GM12878 (cell line): ENCODE measurements at regions not wholly inside any gene's neighbourhood (a gene's known extent, or its start where the extent isn't known, plus 50 kb on each side); places are given as distances from the start of the nearest gene placed in this dataset.

Experiments used
- ATAC-seq: fragments of 200-7000 bp; cut with Tn5 transposase; 3 replicates; pipeline ENCODE4 v1.9.1; 2020; ENCODE audit warnings: mild to moderate bottlenecking, moderate library complexity
- BruUV-seq: library from RNA; stranded (reverse); fragments of 400-500 nt; replicated peaks from 2 replicates; lab custom pipeline; 2021; lab: Mats Ljungman, UMichigan
- CTCF ChIA-PET: fragments of 300-600 bp; sonication (Branson Sonifier 250); formaldehyde crosslinking; extraction: SDS; loops from one replicate; lab custom pipeline; 2021; ENCODE audit warnings: inconsistent platforms; lab: Yijun Ruan, JAX
- POLR2A ChIA-PET: fragments of 350-600 bp; formaldehyde crosslinking; extraction: SDS; loops from one replicate; lab custom pipeline; 2021; ENCODE audit warnings: inconsistent platforms; lab: Charles Lee
- RAD21 ChIA-PET: fragments of 300-600 bp; sonication (Branson Sonifier 250); formaldehyde crosslinking; loops from one replicate; lab custom pipeline; 2023; ENCODE audit warnings: antibody characterized with exemption; ENCODE audit not compliant: unreplicated experiment; lab: Charles Lee
- SMC1A ChIA-PET: fragments of 300-600 bp; sonication (Branson Sonifier 250); formaldehyde crosslinking; loops from one replicate; lab custom pipeline; 2023; ENCODE audit not compliant: unreplicated experiment, uncharacterized antibody; lab: Charles Lee
- DNase-seq: peaks from one replicate; pipeline ENCODE4 v3.0.0-alpha.2; 2011; ENCODE audit warnings: low read depth, low spot score
- FAIRE-seq: peaks from 3 replicates; lab custom pipeline; 2011; peaks lifted over from hg19 to GRCh38; lab: Jason Lieb, UNC
- H2AFZ ChIP-seq: 2 replicates; pipeline ENCODE4 v1.6.0; 2011; ENCODE audit warnings: low read depth, low read length, control low read depth; ENCODE audit not compliant: control insufficient read depth
- H3K27ac ChIP-seq: 2 replicates; pipeline ENCODE4 v1.5.1; 2011; ENCODE audit warnings: control low read depth; ENCODE audit not compliant: control insufficient read depth, insufficient read depth
- H3K27me3 ChIP-seq, 2 experiments: replicated peaks in 1 of 2; 2 replicates each; pipeline versions ENCODE4 v1.6.0 to v1.6.1; 2011; ENCODE audit warnings: low read length in 1 of 2; ENCODE audit not compliant: control insufficient read depth in 2 of 2, insufficient read depth in 2 of 2
- H3K36me3 ChIP-seq, 2 experiments: 2 replicates each; pipeline ENCODE4 v1.5.1; 2011; ENCODE audit warnings: low read length in 1 of 2; ENCODE audit not compliant: control insufficient read depth in 2 of 2, insufficient read depth in 2 of 2
- H3K4me1 ChIP-seq: 2 replicates; pipeline ENCODE4 v1.6.1; 2011; ENCODE audit warnings: mild to moderate bottlenecking, low read length, moderate library complexity, mixed read lengths; ENCODE audit not compliant: control insufficient read depth, insufficient read depth
- H3K4me2 ChIP-seq: 2 replicates; pipeline ENCODE4 v1.6.0; 2011; ENCODE audit warnings: control low read depth; ENCODE audit not compliant: control insufficient read depth, insufficient read depth
- H3K4me3 ChIP-seq: fragments of 200-600 bp; sonication (generic); 2 replicates; pipeline ENCODE4 v1.5.1; 2016
- H3K79me2 ChIP-seq: 2 replicates; pipeline ENCODE4 v1.6.0; 2011; ENCODE audit warnings: low read length; ENCODE audit not compliant: control insufficient read depth, insufficient read depth
- H3K9ac ChIP-seq: 2 replicates; pipeline ENCODE4 v1.8.0; 2011; ENCODE audit warnings: low read length, control low read depth, mixed read lengths; ENCODE audit not compliant: control insufficient read depth, insufficient read depth
- H3K9me3 ChIP-seq: replicated peaks from 3 replicates; pipeline ENCODE4 v1.5.1; 2011; ENCODE audit warnings: mild to moderate bottlenecking, low read length; ENCODE audit not compliant: control insufficient read depth, insufficient read depth
- H4K20me1 ChIP-seq: 2 replicates; pipeline ENCODE4 v1.6.0; 2011; ENCODE audit not compliant: control insufficient read depth, insufficient read depth
- BHLHE40 ChIP-seq, 2 experiments: fragments of 450-650 bp in 1 of 2; IDR thresholded peaks; 2 replicates each; pipeline ENCODE4 v1.6.1; 2011 to 2017; ENCODE audit warnings: low read depth in 2 of 2, borderline replicate concordance in 1 of 2, improper control_type of control experiment in 1 of 2, low read length in 1 of 2, mild to moderate bottlenecking in 1 of 2
- EGR1 ChIP-seq, 2 experiments: IDR thresholded peaks; 1 replicate in 1 of 2; 2 replicates in 1 of 2; pipeline ENCODE4 v1.6.1; 2011 to 2012; ENCODE audit warnings: low read depth in 2 of 2, low read length in 2 of 2, borderline replicate concordance in 1 of 2, mild to moderate bottlenecking in 1 of 2, moderate library complexity in 1 of 2
- ESRRA ChIP-seq: IDR thresholded peaks from 2 replicates; pipeline ENCODE4 v1.6.1; 2012; ENCODE audit warnings: mild to moderate bottlenecking, low read length, improper control_type of control experiment
- FOXM1 ChIP-seq: IDR thresholded peaks from 2 replicates; pipeline ENCODE4 v1.6.1; 2012; ENCODE audit warnings: low read depth, mild to moderate bottlenecking, inconsistent platforms, low read length, moderate library complexity
- HDAC2 ChIP-seq: fragments of 200-600 bp; sonication (generic); IDR thresholded peaks from 2 replicates; pipeline ENCODE4 v1.6.1; 2017
- KAT2A ChIP-seq: conservative IDR thresholded peaks from 2 replicates; pipeline ENCODE4 v1.6.1; 2011; ENCODE audit warnings: low read depth, low read length; ENCODE audit not compliant: control insufficient read depth
- KDM1A ChIP-seq: fragments of 200-600 bp; sonication (generic); IDR thresholded peaks from 2 replicates; pipeline ENCODE4 v1.6.1; 2016; ENCODE audit warnings: borderline replicate concordance
- KLF5 ChIP-seq: fragments of 450-650 bp; IDR thresholded peaks from 2 replicates; pipeline ENCODE4 v1.6.1; 2014; ENCODE audit warnings: mild to moderate bottlenecking; ENCODE audit not compliant: partially characterized antibody
- NFIC ChIP-seq: IDR thresholded peaks from 2 replicates; pipeline ENCODE4 v1.6.1; 2012; ENCODE audit warnings: low read depth, mild to moderate bottlenecking, inconsistent platforms, low read length, moderate library complexity
- NR2C2 ChIP-seq: IDR thresholded peaks from 2 replicates; pipeline ENCODE4 v1.6.1; 2011; ENCODE audit warnings: borderline replicate concordance, low read depth; ENCODE audit not compliant: control insufficient read depth, insufficient read length
- RAD21 ChIP-seq: IDR thresholded peaks from 2 replicates; pipeline ENCODE4 v1.6.1; 2011; ENCODE audit warnings: mild to moderate bottlenecking, low read depth, low read length, moderate library complexity; ENCODE audit not compliant: insufficient read depth
- RB1 ChIP-seq: fragments of 450-650 bp; formaldehyde crosslinking; IDR thresholded peaks from 2 replicates; pipeline ENCODE4 v1.6.1; 2017; ENCODE audit warnings: mild to moderate bottlenecking, borderline replicate concordance
- RUNX3 ChIP-seq: IDR thresholded peaks from 2 replicates; pipeline ENCODE4 v1.6.1; 2012; ENCODE audit warnings: low read length, inconsistent platforms
- SRF ChIP-seq, 2 experiments: IDR thresholded peaks; 2 replicates each; pipeline ENCODE4 v1.6.1; 2011; ENCODE audit warnings: low read depth in 2 of 2, low read length in 2 of 2, mild to moderate bottlenecking in 1 of 2, moderate library complexity in 1 of 2
- TBL1XR1 ChIP-seq: IDR thresholded peaks from 2 replicates; pipeline ENCODE4 v1.6.1; 2012; ENCODE audit warnings: low read depth, low read length, improper control_type of control experiment
- ZNF384 ChIP-seq: IDR thresholded peaks from 2 replicates; pipeline ENCODE4 v1.6.1; 2012; ENCODE audit warnings: low read depth, mild to moderate bottlenecking, low read length, improper control_type of control experiment, borderline replicate concordance
- WGBS: methylation state at CpG from one replicate; pipeline ENCODE4 v1.1.6; 2016; ENCODE audit warnings: low lambda C conversion rate; ENCODE audit not compliant: insufficient replicate concordance, insufficient coverage; ENCODE audit errors: missing lambda C conversion rate; 5-methylcytosine and 5-hydroxymethylcytosine counted together
- in situ Hi-C: fragments of 300-500 bp; cut with MboI; formaldehyde crosslinking; loops from 9 replicates; pipeline ENCODE4 v1.14.3; 2018; ENCODE audit warnings: mixed read lengths
- intact Hi-C: fragments of 100-400 bp; cut with micrococcal nuclease; formaldehyde crosslinking; loops from one replicate; pipeline ENCODE4 v1.14.2; 2022; ENCODE audit not compliant: unreplicated experiment
- TF ChIP-seq, protein P1 (sequence below): fragments of 450-650 bp; IDR thresholded peaks from 2 replicates; pipeline ENCODE4 v1.6.1; 2017; ENCODE audit warnings: borderline replicate concordance
- TF ChIP-seq, protein P2 (sequence below): fragments of 450-650 bp; formaldehyde crosslinking; IDR thresholded peaks from 2 replicates; pipeline ENCODE4 v1.4.0; 2022; ENCODE audit warnings: mild to moderate bottlenecking, moderate library complexity
- TF ChIP-seq, protein P3 (sequence below): IDR thresholded peaks from 2 replicates; pipeline ENCODE4 v1.6.1; 2012; ENCODE audit warnings: low read depth, low read length, improper control_type of control experiment

- H3K4me1 ChIP-seq: no peaks in the 10 kb centered on the region
- no TSS peak for BruUV-seq
- FAIRE-seq (no peak), ATAC-seq (no peak), DNase-seq (no peak)
- H3K27me3 ChIP-seq: no peaks in the 10 kb centered on the region
- RAD21 ChIA-PET: no interaction called here
- intact Hi-C loops: no loop called here
- no peaks in the 10 kb centered on the region for H3K36me3 ChIP-seq
- H3K9me3 ChIP-seq: no peaks in the 10 kb centered on the region
- SMC1A ChIA-PET: no interaction called here
- in situ Hi-C loops: no loop called here
- H3K27ac ChIP-seq: no peak overlapping the region
- no peaks in the 10 kb centered on the region for H4K20me1 ChIP-seq
- POLR2A ChIA-PET: no interaction called here
- H3K4me2 ChIP-seq: no peak overlapping the region
- CTCF ChIA-PET: no interaction called here
- 83% methylated on average over 2 of the region's 3 CpGs for WGBS
- H3K9ac ChIP-seq: no peak overlapping the region
- no peak overlapping the region for H2AFZ ChIP-seq
- no peaks in the 10 kb centered on the region for H3K79me2 ChIP-seq
- no peak overlapping the region for H3K4me3 ChIP-seq
- TF ChIP-seq ZNF384 (no peak), HDAC2 (no peak), KDM1A (no peak), NR2C2 (no peak), TBL1XR1 (no peak), EGR1 (IDR thresholded peaks at IDR 0.05; ENCODE audit: borderline replicate concordance in 1 of 2, low read depth in 2 of 2, low read length in 2 of 2) (no peak), NFIC (no peak), KAT2A (no peak), KLF5 (no peak), ESRRA (no peak), RAD21 (no peak), RB1 (no peak), FOXM1 (no peak), BHLHE40 (IDR thresholded peaks at IDR 0.05; ENCODE audit: borderline replicate concordance in 1 of 2, low read depth in 2 of 2, low read length in 1 of 2) (no peak), RUNX3 (no peak), SRF (IDR thresholded peaks at IDR 0.05; ENCODE audit: low read depth in 2 of 2, low read length in 2 of 2) (no peak)
- TF ChIP-seq, protein P1, sequence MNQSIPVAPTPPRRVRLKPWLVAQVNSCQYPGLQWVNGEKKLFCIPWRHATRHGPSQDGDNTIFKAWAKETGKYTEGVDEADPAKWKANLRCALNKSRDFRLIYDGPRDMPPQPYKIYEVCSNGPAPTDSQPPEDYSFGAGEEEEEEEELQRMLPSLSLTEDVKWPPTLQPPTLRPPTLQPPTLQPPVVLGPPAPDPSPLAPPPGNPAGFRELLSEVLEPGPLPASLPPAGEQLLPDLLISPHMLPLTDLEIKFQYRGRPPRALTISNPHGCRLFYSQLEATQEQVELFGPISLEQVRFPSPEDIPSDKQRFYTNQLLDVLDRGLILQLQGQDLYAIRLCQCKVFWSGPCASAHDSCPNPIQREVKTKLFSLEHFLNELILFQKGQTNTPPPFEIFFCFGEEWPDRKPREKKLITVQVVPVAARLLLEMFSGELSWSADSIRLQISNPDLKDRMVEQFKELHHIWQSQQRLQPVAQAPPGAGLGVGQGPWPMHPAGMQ: no peak
- TF ChIP-seq, protein P2, sequence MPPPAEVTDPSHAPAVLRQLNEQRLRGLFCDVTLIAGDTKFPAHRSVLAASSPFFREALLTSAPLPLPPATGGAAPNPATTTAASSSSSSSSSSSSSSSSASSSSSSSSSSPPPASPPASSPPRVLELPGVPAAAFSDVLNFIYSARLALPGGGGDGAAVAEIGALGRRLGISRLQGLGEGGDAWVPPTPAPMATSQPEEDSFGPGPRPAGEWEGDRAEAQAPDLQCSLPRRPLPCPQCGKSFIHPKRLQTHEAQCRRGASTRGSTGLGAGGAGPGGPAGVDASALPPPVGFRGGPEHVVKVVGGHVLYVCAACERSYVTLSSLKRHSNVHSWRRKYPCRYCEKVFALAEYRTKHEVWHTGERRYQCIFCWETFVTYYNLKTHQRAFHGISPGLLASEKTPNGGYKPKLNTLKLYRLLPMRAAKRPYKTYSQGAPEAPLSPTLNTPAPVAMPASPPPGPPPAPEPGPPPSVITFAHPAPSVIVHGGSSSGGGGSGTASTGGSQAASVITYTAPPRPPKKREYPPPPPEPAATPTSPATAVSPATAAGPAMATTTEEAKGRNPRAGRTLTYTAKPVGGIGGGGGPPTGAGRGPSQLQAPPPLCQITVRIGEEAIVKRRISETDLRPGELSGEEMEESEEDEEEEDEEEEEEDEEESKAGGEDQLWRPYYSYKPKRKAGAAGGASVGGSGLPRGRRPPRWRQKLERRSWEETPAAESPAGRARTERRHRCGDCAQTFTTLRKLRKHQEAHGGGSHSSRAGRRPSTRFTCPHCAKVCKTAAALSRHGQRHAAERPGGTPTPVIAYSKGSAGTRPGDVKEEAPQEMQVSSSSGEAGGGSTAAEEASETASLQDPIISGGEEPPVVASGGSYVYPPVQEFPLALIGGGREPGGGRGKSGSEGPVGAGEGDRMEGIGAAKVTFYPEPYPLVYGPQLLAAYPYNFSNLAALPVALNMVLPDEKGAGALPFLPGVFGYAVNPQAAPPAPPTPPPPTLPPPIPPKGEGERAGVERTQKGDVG (CRISPR knock-in tag): no peak
- TF ChIP-seq, protein P3, sequence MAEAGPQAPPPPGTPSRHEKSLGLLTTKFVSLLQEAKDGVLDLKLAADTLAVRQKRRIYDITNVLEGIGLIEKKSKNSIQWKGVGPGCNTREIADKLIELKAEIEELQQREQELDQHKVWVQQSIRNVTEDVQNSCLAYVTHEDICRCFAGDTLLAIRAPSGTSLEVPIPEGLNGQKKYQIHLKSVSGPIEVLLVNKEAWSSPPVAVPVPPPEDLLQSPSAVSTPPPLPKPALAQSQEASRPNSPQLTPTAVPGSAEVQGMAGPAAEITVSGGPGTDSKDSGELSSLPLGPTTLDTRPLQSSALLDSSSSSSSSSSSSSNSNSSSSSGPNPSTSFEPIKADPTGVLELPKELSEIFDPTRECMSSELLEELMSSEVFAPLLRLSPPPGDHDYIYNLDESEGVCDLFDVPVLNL: no peak
Observed at GRCh38 chr15:29529043-29529442, 259.4 kb upstream of the NSMCE3 start.
